SW480 (cell line): ENCODE measurements at regions not wholly inside any gene's neighbourhood (a gene's known extent, or its start where the extent isn't known, plus 50 kb on each side); places are given as distances from the start of the nearest gene placed in this dataset.
"Not testable (repeated sequence)": the region's sequence is repeated elsewhere in the genome, so short reads cannot be mapped to it uniquely, and the experiment has no call there.

ENCODE experiments used
- DNase-seq: peaks from one replicate; pipeline ENCODE4 v3.0.0-alpha.2; 2016; ENCODE audit warnings: low spot score

- DNase-seq = no peak
Observed at GRCh38 chr10:62996925-62997324, 136.2 kb upstream of the NRBF2 start.

GRCh38 chr10:62996516-62996915 lies 136.6 kb upstream of the NRBF2 start:
- DNase-seq = no peak

- DNase-seq = no peak
Observed at GRCh38 chr10:62993121-62993520, 140.0 kb upstream of the NRBF2 start.

GRCh38 chr10:62992145-62992721 lies 140.9 kb upstream of the NRBF2 start:
- no peak for DNase-seq

GRCh38 chr10:62990126-62990525 lies 143.0 kb upstream of the NRBF2 start:
- DNase-seq = no peak

- no peak for DNase-seq
Observed at GRCh38 chr10:62985807-62986600, 147.1 kb upstream of the NRBF2 start.

- no peak for DNase-seq
Observed at GRCh38 chr10:62981096-62981495, 152.0 kb upstream of the NRBF2 start.

- no peak for DNase-seq
Observed at GRCh38 chr10:62980687-62981086, 152.4 kb upstream of the NRBF2 start.

- no peak for DNase-seq
Observed at GRCh38 chr10:62979921-62980320, 153.2 kb upstream of the NRBF2 start.

- DNase-seq = no peak
Observed at GRCh38 chr10:62978482-62978881, 154.6 kb upstream of the NRBF2 start.

- DNase-seq = not testable (repeated sequence)
Observed at GRCh38 chr10:62974795-62975194, 158.3 kb upstream of the NRBF2 start.

- DNase-seq = no peak
Observed at GRCh38 chr10:62972103-62972502, 155.9 kb upstream of the EGR2 start.

- no peak for DNase-seq
Observed at GRCh38 chr10:62964026-62964425, 147.9 kb upstream of the EGR2 start.

- no peak for DNase-seq
Observed at GRCh38 chr10:62961951-62962523, 145.9 kb upstream of the EGR2 start.

GRCh38 chr10:62960416-62960815 lies 144.2 kb upstream of the EGR2 start:
- DNase-seq = no peak

- DNase-seq = no peak
Observed at GRCh38 chr10:62959553-62959952, 143.4 kb upstream of the EGR2 start.

- no peak for DNase-seq
Observed at GRCh38 chr10:62958980-62959379, 142.8 kb upstream of the EGR2 start.

GRCh38 chr10:62946278-62946677 lies 130.1 kb upstream of the EGR2 start:
- DNase-seq = no peak

- no peak for DNase-seq
Observed at GRCh38 chr10:62939698-62940097, 123.5 kb upstream of the EGR2 start.

GRCh38 chr10:62938672-62939071 lies 122.5 kb upstream of the EGR2 start:
- no peak for DNase-seq

- no peak for DNase-seq
Observed at GRCh38 chr10:62937674-62938073, 121.5 kb upstream of the EGR2 start.

- no peak for DNase-seq
Observed at GRCh38 chr10:62935022-62935421, 118.9 kb upstream of the EGR2 start.

GRCh38 chr10:62934258-62934657 lies 118.1 kb upstream of the EGR2 start:
- DNase-seq = peak; percentile 98

GRCh38 chr10:62928763-62929162 lies 112.6 kb upstream of the EGR2 start:
- DNase-seq = not testable (repeated sequence)
